ENCODE measurements at regions not wholly inside any gene's neighbourhood (a gene's known extent, or its start where the extent isn't known, plus 50 kb on each side); places are given as distances from the start of the nearest gene placed in this dataset.
"Not testable (repeated sequence)": the region's sequence is repeated elsewhere in the genome, so short reads cannot be mapped to it uniquely, and the experiment has no call there.

DNA sequence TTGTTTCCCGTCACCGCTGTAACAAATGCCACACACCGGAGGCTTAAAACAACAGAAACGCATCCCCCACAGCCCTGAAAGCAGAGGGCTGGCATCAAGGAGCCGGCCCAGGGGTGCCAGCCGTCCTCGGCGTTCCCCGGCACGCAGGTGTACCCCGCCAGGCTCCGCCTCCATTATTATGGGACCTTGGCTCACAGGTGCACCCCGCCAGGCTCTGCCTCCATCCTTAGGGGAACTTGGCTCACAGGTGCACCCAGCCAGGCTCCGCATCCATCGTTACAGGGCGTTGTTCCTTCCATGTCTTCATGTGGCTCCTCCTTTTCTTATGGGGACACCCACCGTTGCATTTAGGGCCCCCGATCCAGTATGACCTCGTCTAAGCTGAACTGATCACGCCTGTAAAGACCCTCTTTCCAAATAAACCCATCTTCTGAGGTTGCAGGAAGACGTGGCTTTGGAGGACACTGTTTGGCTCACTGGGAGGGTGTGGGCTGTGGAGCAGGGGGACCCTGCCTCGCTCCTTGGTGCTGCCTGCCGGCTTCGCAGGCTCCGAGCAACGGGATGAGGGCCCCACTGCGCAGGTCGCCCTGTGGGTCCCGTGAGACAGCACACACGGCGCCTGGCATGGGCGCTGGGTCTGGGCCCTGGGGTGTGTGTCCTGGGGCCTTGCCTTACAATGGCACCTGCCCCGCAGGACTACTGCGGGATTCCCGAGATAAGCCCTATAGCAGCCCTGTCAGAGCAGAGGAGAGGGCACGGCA, 154.9 kb upstream of the ZNF469 start:
- not testable (repeated sequence) for DNase-seq (ENCODE audit: low read depth)

DNA sequence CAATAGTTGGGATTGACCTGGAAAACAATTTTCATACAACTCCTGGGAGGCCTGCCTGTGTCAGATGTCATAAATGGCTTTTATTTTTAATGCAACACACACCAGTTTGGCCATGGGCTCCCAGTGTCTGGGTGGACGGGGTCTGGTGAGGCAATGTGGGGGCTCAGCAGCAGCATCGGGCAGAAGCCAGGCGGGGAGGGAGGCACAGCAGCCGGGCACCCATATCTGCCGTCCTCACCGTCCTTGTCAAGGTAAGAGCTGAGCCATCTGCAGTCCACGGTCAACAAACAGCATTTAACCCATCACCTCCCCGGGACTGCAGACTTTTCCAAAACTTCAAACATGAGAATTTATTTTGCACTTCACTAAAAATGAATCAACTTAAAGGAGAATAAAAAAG, 154.0 kb upstream of the ZNF469 start:
- DNase-seq (ENCODE audit: low read depth): not testable (repeated sequence)

DNA sequence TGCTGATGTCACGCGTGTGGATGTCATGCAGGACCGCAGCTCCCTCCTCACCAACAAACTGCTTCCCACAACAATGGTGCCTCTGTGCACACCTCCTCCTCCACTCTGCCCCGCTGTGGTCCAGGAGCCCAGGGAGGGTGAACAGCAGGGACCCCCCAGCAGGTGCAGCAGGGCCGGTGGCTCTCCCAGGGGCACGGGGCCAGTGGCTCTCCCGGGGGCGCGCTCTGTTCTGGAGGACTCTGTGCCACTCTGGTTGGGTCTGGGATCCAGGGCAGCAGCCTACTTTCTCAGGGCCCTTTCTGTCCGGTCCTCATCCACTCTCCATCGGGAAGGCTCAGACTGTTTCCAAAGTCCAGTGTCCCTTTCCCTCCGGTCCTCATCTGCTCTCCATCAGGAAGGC, 153.0 kb upstream of the ZNF469 start:
- DNase-seq (ENCODE audit: low read depth): not testable (repeated sequence)

DNA sequence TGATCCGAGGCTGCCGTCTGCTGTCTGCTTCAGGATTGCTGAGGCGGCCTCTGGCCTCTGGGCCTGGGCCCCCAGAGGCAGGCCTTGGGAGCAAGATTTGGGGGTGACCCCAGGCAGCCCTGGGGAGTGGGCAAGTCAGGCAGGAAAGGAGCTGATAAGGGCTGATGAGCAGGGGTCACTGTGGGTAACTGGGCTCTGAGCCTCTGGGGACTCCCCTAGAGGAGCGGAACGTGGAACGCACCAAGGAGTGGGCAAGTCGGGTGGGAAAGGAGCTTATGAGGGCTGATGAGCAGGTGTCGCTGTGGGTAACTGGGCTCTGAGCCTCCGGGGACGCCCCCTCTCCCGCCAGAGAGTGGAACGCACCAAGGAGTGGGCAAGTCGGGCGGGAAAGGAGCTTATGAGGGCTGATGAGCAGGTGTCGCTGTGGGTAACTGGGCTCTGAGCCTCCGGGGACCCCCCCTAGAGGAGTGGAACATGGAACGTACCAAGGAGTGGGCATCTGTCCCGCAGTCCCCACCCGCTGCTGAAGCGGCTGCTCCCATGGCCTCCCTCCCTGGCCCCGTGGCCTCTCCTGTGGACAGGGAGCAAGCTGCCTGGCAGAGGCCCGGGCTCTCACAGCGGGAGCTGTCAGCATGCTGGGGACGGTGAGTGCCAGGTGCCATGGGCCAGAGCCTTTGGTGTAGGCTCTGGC, 152.3 kb upstream of the ZNF469 start:
- DNase-seq (ENCODE audit: low read depth): not testable (repeated sequence)

DNA sequence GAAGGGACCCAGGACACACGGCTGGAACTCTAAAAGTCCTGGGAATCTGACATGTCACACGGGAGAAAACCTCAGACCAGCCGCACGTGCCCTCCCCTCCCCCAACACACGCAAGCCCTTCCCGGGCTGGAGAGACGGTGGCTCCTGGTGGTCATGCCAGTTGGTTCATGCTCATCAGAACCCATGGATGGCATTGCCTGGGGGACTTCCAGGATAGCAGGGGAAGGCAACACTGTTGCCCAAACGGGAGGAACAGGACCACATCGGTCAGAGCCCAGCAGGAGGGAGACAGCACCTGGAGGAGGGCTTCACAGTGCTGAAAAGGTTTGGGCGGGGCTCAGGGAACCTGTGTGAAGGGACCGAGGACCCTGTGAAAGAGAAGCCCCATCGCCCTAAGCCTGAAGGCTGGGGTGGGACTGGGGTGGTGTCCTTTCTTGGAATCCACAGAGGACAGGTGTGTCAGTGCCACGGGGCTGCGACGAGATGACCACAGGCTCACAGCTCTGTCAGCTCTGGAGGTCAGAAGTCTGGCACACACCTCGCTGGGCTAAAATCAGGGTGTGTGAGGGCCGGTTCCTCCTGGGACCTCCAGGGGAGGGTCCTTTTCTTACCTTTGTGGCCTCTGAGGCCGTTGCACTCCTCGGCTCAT, 151.7 kb upstream of the ZNF469 start:
- not testable (repeated sequence) for DNase-seq (ENCODE audit: low read depth)

DNA sequence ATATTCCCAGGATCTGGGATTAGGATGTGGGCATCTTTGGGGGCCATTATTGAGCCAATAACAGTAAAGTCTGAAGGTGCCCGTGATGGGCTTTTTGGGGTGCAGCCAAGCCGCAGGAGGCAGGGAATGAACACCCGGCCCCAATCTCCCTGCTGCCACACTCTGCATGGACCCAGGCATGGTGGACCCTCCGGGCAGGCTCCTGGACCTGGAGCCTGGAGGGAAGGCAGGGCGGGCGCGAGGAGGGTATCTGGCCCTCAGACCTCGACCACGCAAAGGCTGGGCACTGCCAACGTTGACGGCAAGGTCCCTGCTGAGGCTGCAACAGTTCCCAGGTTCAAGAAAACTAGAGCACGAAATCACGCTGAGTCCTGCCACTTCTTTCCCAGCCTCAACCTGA, 150.9 kb upstream of the ZNF469 start:
- DNase-seq (ENCODE audit: low read depth): not testable (repeated sequence)

DNA sequence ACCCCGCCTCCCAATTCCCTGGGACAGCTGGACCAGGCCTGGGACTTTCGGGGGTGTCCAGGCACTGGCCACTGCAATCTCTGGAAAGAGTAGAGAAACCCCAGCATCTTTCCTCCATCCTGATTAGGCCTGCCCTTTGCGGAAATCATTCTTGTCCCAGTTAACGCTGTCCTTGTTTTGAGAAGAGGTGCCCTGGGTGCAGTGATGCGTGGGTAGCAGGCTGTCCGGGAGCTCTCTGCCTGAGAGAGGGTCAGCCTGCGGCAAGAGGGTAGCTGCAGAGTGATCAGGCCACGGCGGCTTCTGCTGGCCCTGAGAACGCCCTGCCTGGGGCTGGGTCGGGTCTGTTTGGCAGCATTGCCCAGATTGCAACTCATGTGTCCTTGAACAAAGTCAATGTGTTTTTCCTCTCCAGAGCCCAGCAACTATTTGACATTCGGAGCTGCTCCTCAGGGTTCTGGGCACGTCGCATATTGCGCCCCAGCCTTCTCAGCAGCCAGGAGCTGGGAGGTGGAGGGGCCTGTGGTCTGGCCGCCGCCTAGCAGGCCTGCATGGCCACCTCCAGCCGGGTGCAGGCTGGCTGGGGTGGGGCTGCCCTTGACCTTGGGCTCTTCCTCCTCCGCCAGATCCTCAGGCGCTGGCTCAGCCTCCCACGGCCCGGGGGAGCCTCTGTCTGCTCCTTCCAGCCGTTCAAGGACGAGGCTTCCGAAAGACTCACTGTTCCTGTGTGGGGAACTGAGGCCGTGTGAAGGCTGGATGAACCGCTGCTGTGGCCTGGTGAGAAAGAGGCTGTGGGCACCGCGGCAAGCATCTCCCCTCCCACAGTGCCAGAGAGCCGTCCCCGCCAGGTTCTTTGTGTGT, 150.1 kb upstream of the ZNF469 start:
- DNase-seq (ENCODE audit: low read depth): not testable (repeated sequence)

DNA sequence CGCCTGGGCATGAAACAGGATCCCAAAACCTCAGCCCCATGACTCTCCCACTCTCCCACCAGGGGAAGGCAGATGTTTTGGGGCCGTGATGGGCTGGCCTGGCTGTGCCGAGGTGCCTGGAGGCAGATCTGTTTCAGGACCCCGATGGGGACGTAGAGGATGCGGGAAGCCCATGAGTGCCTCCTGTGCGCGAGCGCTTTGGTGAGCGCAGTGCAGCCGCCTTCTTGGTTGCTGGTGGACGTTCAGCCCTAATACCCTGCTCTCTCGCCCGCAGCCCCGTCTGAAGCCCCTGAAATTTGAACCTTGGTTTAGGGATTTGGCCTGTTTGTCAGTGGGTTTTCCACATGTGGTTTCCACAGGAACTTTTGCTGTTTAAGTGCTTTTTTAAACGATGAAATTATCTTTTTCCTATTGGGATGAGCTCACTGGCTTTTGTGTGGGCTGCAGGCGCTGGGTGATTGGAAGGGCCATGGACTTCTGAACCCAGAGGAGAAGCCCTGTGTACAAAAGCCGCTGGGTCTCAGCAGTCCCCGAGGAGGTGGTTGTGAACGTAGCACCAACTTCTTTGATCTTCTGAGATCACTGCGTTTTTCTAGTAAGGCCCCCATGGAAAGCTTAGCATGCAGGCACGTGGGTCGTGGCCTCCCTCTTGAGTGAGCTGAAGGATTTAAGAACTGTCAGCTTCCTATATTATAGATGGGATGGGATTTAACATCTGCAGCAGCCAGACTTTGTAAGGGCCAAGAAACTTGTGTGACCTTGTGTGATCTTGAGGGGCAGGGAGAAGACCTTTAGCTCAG, 148.9 kb upstream of the ZNF469 start:
- not testable (repeated sequence) for DNase-seq (ENCODE audit: low read depth)

DNA sequence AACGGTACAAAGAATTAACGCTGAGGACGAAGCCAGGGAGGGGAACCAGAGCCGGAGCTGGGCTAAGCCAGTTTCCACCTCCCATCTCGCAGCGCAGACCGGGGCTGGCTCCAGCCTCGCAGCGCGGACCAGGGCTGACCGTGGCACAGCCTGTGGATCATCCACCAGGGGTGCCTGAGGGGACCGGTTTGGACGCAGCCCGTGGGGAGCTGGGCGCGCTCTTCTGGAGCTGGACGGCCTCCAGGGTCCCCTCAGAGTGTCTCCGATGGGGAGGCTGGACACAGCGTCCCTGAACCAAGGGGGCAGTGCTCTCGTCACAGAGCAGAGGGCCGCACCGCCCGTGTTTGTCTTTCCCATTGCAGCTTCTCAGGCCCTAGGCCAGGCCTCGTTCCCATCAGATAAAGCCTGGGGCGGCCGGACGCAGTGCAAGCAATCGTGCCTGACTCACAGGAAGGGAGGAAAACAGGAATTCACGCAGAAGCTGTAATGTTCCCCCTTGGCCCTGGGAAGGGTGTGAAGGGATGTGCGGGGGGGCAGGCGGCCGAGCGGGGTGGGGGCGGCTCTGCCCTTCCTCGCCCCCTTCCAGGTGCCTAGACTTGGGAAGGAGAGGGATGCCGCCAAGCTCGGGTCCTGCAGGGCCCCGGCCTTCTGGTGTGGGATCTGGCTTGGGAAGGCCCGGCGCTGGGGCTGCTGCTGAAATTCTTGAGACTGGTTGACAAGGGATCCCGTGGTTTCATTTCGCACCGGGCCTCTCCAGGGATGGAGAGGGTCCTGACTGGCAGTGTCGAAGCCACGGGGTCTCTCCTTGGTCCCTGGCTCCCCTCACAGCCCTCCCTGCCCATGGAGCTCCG, 148.1 kb upstream of the ZNF469 start:
- DNase-seq (ENCODE audit: low read depth): peak; percentile 42

DNA sequence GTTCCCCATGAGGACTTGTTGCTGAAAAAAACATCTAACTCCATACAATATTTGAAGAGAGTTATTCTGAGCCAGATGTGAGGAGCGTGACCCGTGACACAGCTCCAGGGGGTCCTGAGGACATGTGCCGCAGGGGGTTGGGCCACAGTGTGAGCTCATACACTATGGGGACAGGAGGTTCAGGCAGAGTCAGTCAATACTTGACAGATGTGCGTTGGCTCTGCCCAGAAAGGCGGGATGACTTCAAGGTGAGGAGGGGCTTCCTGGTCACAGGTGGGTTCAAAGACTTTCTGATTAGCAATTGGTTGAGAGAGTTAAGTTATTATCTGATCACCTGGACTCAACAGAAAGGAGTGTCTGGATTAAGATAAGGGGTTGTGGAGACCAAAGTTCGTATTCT, 147.1 kb upstream of the ZNF469 start:
- DNase-seq (ENCODE audit: low read depth): not testable (repeated sequence)

DNA sequence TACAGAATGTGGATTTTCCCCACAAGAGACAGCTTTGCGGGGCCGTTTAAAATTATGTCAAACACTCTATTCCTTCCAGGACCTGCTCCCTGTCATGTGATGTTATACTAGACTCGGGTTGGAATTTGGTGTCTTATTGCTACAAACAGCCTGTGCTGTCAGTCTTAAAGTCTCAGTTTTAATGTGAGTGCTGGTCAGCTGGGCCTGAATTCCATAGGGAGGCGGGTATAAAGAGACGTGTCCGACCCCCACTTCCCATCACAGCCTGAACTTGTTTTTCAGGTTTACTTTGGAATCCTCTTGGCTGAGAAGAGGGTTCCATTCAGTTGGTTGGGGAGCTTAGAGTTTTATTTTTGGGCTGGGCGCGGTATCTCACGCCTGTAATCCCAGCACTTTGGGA, 146.5 kb upstream of the ZNF469 start:
- not testable (repeated sequence) for DNase-seq (ENCODE audit: low read depth)

DNA sequence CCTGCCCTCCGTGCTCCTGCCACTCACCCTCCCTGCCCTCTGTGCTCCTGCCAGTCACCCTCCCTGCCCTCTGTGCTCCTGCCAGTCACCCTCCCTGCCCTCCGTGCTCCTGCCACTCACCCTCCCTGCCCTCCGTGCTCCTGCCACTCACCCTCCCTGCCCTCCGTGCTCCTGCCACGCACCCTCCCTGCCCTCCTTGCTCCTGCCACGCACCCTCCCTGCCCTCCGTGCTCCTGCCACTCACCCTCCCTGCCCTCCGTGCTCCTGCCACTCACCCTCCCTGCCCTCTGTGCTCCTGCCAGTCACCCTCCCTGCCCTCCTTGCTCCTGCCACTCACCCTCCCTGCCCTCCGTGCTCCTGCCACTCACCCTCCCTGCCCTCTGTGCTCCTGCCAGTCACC, 145.4 kb upstream of the ZNF469 start:
- not testable (repeated sequence) for DNase-seq (ENCODE audit: low read depth)

DNA sequence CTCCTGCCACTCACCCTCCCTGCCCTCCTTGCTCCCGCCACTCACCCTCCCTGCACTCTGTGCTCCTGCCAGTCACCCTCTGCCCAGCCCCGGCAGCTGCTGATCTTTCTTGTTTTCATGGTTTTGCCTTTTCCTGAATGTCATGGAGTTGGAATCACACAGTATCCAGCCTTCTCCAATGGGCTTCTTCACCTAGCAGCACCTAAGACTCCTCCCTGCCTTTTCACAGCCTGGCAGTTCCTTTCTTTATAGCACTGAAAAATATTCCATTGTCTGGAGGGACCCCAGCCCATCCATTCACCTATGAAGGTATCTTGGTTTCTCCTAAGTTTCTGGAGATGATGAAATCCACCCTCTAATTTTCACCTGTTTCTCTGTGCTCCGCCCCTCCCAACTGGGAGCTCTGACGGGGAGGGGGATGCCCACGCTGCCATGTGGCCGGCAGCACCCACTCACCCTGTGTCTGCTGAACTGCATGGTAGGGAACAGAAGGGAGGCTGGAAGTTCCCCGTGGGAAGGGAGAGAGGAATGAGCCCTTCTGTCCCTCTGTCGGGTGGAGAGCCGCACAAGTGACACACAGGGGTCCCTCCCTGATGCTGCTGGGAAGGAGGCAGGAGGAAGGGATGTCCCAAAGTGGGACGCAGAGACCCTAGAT, 144.9 kb upstream of the ZNF469 start:
- not testable (repeated sequence) for DNase-seq (ENCODE audit: low read depth)

DNA sequence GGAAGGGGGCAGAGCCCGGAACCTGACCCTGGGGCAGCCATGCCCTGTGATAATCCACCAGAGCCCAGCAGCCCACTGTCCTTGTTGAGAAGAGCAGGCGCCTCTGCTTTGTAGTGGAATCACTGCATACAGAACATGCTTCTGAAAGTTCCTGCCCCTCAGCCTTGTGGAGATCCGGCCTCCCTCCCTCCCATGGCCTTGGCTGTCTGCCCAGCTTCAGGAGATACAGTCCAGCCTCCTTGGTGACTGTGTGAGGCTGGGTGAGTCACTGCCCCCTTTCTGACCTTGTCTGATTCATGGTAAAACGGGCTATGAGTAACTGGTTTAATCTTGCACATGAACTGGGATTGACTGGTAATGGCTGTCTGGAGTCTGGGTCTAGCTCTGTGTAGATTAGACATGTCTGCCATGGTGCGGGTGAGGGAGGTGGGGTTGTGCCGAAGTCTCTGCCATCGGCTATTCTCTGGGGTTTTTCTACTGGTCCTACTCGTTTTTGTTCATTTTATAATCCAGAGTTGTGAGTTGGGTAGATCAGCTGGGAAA, 144.0 kb upstream of the ZNF469 start:
- DNase-seq (ENCODE audit: low read depth): peak; percentile 95

DNA sequence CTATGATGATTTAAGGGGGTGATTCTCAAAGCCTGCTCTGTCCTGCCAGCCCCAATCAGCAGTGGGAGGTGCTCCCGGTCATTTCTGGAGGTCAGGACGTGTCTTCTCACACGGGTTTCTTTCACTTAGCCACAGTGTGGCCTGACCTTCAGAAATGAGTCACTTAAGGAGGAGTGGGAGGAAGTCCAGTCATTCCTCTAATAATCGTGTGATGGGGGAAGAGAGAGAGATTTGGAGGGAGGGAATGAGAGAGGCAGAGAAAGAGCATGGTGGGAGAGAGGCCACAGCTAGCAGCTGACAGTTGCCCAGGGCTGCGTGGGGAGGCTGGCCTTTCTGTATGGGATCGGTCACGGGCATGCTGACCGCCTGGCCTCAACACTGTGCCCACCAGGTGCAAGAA, 142.6 kb upstream of the ZNF469 start:
- peak; percentile 83 for DNase-seq (ENCODE audit: low read depth)

DNA sequence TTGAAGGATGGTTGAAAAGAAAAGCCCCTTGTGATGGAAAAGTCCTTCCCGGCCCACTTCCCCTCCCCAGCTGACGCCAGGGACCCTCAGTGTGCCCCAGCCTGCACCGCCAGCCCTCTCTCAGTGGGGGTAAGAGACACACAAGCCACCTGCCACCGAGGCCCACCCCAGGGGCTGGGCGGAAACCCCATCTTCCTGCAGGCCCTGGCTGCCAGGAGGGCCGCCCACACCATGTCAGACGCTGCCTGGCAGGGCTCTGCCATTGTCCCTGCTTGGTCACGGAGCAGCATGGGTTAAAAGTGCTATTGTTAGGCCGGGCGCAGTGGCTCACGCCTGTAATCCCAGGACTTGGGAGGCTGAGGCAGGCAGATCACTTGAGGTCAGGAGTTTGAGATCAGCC, 142.0 kb upstream of the ZNF469 start:
- not testable (repeated sequence) for DNase-seq (ENCODE audit: low read depth)

DNA sequence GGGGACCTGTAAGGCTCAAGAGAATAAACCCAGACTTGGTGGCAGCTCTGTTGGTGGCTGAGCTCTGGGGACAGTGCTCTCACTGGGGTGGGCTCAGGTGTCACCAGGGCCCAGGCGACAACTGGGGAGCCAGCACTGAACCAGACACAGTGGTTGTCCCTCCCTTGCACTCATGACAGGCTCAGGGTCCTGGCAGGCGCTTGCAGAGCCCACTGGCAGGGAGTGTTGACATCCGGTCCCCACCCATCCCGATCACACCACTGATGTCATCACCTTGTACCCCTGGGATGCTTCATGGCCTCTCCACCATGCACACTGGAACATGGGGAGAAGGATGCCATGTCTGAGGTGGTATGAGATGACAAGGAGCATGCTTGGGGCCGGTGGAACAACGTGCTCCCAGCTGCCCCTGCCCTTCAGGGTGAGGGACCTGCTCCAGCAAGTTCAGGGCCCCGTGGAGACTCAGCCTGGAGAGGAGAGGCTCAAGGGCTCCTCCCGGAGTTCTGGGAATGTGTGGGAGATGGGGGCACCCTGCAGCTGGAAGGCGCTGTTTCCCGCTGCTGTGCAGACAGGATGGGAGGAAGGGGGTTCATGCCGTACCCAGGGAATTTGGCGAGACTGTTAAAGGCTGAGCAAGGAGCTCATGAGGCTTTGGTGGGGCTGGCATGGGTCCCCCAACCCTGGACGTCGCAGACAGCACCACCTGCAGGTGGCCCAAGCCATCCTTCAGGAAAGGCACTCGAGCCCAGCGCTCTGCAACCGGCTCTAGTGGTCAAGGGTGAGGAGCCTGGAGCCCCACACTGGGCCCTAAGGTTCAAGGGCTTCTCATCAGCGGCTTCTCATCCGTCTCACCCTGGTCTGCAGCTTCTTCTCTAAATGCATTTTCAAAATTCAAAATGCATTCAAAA, 141.1 kb upstream of the ZNF469 start:
- not testable (repeated sequence) for DNase-seq (ENCODE audit: low read depth)

Data from HT1080 (cell line).